ENCODE measurements at regions not wholly inside any gene's neighbourhood (a gene's known extent, or its start where the extent isn't known, plus 50 kb on each side); places are given as distances from the start of the nearest gene placed in this dataset.

- WGBS, 5 donors: 32 to 46% (median 45%) methylated on average over 1 of the region's 1 CpG
- DNase-seq: peak in 1 of 2 donors; percentile 30
- Histone ChIP-seq H3K36me3 (no peaks in the 10 kb centered on the region), H3K27ac (no peak overlapping the region), H3K4me3 (no peak overlapping the region), H3K9me3 (no peaks in the 10 kb centered on the region), H3K4me1 (no peaks in the 10 kb centered on the region), H3K27me3 (no peaks in the 10 kb centered on the region)
- intact Hi-C loops (cut with DNase I; ENCODE audit: low total_unique reads): no loop called here
- TF ChIP-seq EP300 (IDR thresholded peaks at IDR 0.05): no peak
- no peak for TF ChIP-seq POLR2AphosphoS5 (IDR thresholded peaks at IDR 0.05)
- no peak for TF ChIP-seq POLR2A (IDR thresholded peaks at IDR 0.05)
- TF ChIP-seq CTCF (IDR thresholded peaks at IDR 0.05): peak in 1 of 7 experiments; percentile 28
These were observed 136.7 kb upstream of the SPHKAP start for GRCh38 chr2:228318218-228318617.

- Histone ChIP-seq H3K4me3 (no peak overlapping the region), H3K36me3 (no peaks in the 10 kb centered on the region), H3K27me3 (no peaks in the 10 kb centered on the region), H3K27ac (no peak overlapping the region), H3K4me1 (no peaks in the 10 kb centered on the region), H3K9me3 (no peaks in the 10 kb centered on the region)
- TF ChIP-seq POLR2A (IDR thresholded peaks at IDR 0.05): no peak
- intact Hi-C loops (cut with DNase I; ENCODE audit: low total_unique reads): no loop called here
- DNase-seq: no peak
- WGBS, 5 donors: 75 to 89% (median 83%) methylated on average over 5 of the region's 5 CpGs
These were observed 130.7 kb upstream of the SPHKAP start for GRCh38 chr2:228312172-228312571.

- no peak overlapping the region for H3K4me3 ChIP-seq
- TF ChIP-seq CTCF (IDR thresholded peaks at IDR 0.05) (no peak), POLR2A (IDR thresholded peaks at IDR 0.05) (no peak)
- 78 to 91% (median 86%) methylated on average over 3 of the region's 3 CpGs for WGBS, 5 donors
- H3K27me3 ChIP-seq: no peaks in the 10 kb centered on the region
- no peaks in the 10 kb centered on the region for H3K4me1 ChIP-seq
- H3K27ac ChIP-seq: no peak overlapping the region
- intact Hi-C loops (cut with DNase I; ENCODE audit: low total_unique reads): no loop called here
- no peak for DNase-seq
- no peaks in the 10 kb centered on the region for H3K36me3 ChIP-seq
- no peaks in the 10 kb centered on the region for H3K9me3 ChIP-seq
These were observed 122.5 kb upstream of the SPHKAP start for GRCh38 chr2:228303960-228304359.

GRCh38 chr2:228283491-228284171 lies 102.1 kb upstream of the SPHKAP start:
- no peak overlapping the region for H3K27ac ChIP-seq
- no peak for TF ChIP-seq POLR2AphosphoS5 (IDR thresholded peaks at IDR 0.05)
- no peak for TF ChIP-seq EP300 (IDR thresholded peaks at IDR 0.05)
- no peak for TF ChIP-seq POLR2A (IDR thresholded peaks at IDR 0.05)
- no peak for TF ChIP-seq CTCF (IDR thresholded peaks at IDR 0.05)
- no peaks in the 10 kb centered on the region for H3K36me3 ChIP-seq
- no peak overlapping the region for H3K4me3 ChIP-seq
- no peak for DNase-seq
- no peaks in the 10 kb centered on the region for H3K4me1 ChIP-seq
- H3K27me3 ChIP-seq: no peaks in the 10 kb centered on the region
- 45 to 81% (median 62%) methylated on average over 3 of the region's 3 CpGs for WGBS, 5 donors
- intact Hi-C loops (cut with DNase I; ENCODE audit: low total_unique reads): no loop called here
- H3K9me3 ChIP-seq: no peaks in the 10 kb centered on the region

GRCh38 chr2:228282376-228282775 lies 100.9 kb upstream of the SPHKAP start:
- TF ChIP-seq POLR2A (IDR thresholded peaks at IDR 0.05) (no peak), CTCF (IDR thresholded peaks at IDR 0.05) (no peak), EP300 (IDR thresholded peaks at IDR 0.05) (no peak), POLR2AphosphoS5 (IDR thresholded peaks at IDR 0.05) (no peak)
- Histone ChIP-seq H3K36me3 (no peaks in the 10 kb centered on the region), H3K4me3 (no peak overlapping the region), H3K27ac (no peak overlapping the region), H3K4me1 (no peaks in the 10 kb centered on the region), H3K9me3 (no peaks in the 10 kb centered on the region), H3K27me3 (no peaks in the 10 kb centered on the region)
- intact Hi-C loops (cut with DNase I; ENCODE audit: low total_unique reads): no loop called here
- WGBS, 5 donors: 68 to 90% (median 83%) methylated on average over 2 of the region's 2 CpGs
- DNase-seq: no peak

Data from stomach (tissue), 8 donors.